Endothelial cell of umbilical vein (primary cell): ENCODE measurements at regions not wholly inside any gene's neighbourhood (a gene's known extent, or its start where the extent isn't known, plus 50 kb on each side); places are given as distances from the start of the nearest gene placed in this dataset.
"Not testable (repeated sequence)": the region's sequence is repeated elsewhere in the genome, so short reads cannot be mapped to it uniquely, and the experiment has no call there.

Experiments used
- CTCF ChIP-seq, 2 donors: IDR thresholded peaks; 1 replicate in 1 of 2; 2 replicates in 1 of 2; pipeline ENCODE4 v1.5.1; 2011; ENCODE audit warnings: low read length in 2 of 2, mild to moderate bottlenecking in 2 of 2, moderate library complexity in 2 of 2, control low read depth in 1 of 2, inconsistent platforms in 1 of 2, low read depth in 1 of 2; ENCODE audit not compliant: insufficient read depth in 1 of 2; ENCODE audit errors: extremely low read depth in 1 of 2
- EZH2 ChIP-seq: IDR thresholded peaks from 2 replicates; pipeline ENCODE4 v1.6.1; 2012; ENCODE audit warnings: borderline replicate concordance, low read depth, mild to moderate bottlenecking, moderate library complexity, low read length, inconsistent platforms; ENCODE audit not compliant: severe bottlenecking
- FOS ChIP-seq: IDR thresholded peaks from 2 replicates; pipeline ENCODE4 v1.6.1; 2011; ENCODE audit warnings: mild to moderate bottlenecking, low read length, moderate library complexity, borderline replicate concordance; ENCODE audit not compliant: insufficient read depth
- MAX ChIP-seq: IDR thresholded peaks from 2 replicates; pipeline ENCODE4 v1.6.1; 2011; ENCODE audit not compliant: insufficient read depth, insufficient read length
- MYC ChIP-seq: IDR thresholded peaks from one replicate; pipeline ENCODE4 v1.6.1; 2011; ENCODE audit warnings: mild to moderate bottlenecking, low read depth, low read length
- POLR2A ChIP-seq: IDR thresholded peaks from 2 replicates; pipeline ENCODE4 v1.6.1; 2012; ENCODE audit warnings: low read depth, mild to moderate bottlenecking, control low read depth, low read length
- POLR2AphosphoS5 ChIP-seq: IDR thresholded peaks from 2 replicates; pipeline ENCODE4 v1.6.1; 2012; ENCODE audit warnings: low read depth, mild to moderate bottlenecking, control low read depth, low read length, moderate library complexity; ENCODE audit not compliant: insufficient read depth

GRCh38 chr15:20343395-20344211, 198.0 kb downstream of the GOLGA6L6 start:
- TF ChIP-seq POLR2AphosphoS5; CTCF (IDR thresholded peaks at IDR 0.05; ENCODE audit: extremely low read depth in 1 of 2, insufficient read depth in 1 of 2, low read depth in 1 of 2, low read length in 2 of 2); EZH2; POLR2A; FOS; MAX; MYC: not testable (repeated sequence)
